Thoracic aorta (tissue), 2 donors: ENCODE measurements at regions not wholly inside any gene's neighbourhood (a gene's known extent, or its start where the extent isn't known, plus 50 kb on each side); places are given as distances from the start of the nearest gene placed in this dataset.

Source experiments
- ATAC-seq: fragments of 150-250 bp; one replicate; pipeline ENCODE4 v1.8.0; 2017; ENCODE audit warnings: low read depth; ENCODE audit not compliant: insufficient number of reproducible peaks, low FRiP score
- DNase-seq: peaks from one replicate; pipeline ENCODE4 v3.0.0-alpha.2; 2020; ENCODE audit warnings: low spot score
- H3K27ac ChIP-seq, 2 donors: fragments of 200-600 bp; sonication (generic); 1 replicate in 1 of 2; 2 replicates in 1 of 2; pipeline ENCODE4 v1.5.1; 2016; ENCODE audit warnings: mild to moderate bottlenecking in 2 of 2, moderate library complexity in 2 of 2
- H3K27me3 ChIP-seq: fragments of 200-600 bp; sonication (generic); replicated peaks from 2 replicates; pipeline ENCODE4 v1.6.0; 2016; ENCODE audit warnings: mild to moderate bottlenecking; ENCODE audit not compliant: insufficient read depth
- H3K36me3 ChIP-seq: fragments of 200-600 bp; sonication (generic); one replicate; pipeline ENCODE4 v1.5.1; 2016
- H3K4me1 ChIP-seq, 2 donors: fragments of 200-600 bp; sonication (generic); 1 replicate in 1 of 2; 2 replicates in 1 of 2; pipeline versions ENCODE4 v1.5.1 to v1.6.0; 2016; ENCODE audit warnings: low read depth in 2 of 2, mild to moderate bottlenecking in 1 of 2; ENCODE audit not compliant: control insufficient read depth in 1 of 2
- H3K4me3 ChIP-seq: fragments of 200-600 bp; sonication (generic); 2 replicates; pipeline ENCODE4 v1.5.1; 2016; ENCODE audit warnings: mild to moderate bottlenecking
- H3K9me3 ChIP-seq: fragments of 200-600 bp; sonication (generic); 2 replicates; pipeline ENCODE4 v1.5.1; 2016
- CTCF ChIP-seq: fragments of 200-600 bp; sonication (generic); IDR thresholded peaks from one replicate; pipeline ENCODE4 v1.5.1; 2019; ENCODE audit warnings: antibody characterized with exemption

DNA sequence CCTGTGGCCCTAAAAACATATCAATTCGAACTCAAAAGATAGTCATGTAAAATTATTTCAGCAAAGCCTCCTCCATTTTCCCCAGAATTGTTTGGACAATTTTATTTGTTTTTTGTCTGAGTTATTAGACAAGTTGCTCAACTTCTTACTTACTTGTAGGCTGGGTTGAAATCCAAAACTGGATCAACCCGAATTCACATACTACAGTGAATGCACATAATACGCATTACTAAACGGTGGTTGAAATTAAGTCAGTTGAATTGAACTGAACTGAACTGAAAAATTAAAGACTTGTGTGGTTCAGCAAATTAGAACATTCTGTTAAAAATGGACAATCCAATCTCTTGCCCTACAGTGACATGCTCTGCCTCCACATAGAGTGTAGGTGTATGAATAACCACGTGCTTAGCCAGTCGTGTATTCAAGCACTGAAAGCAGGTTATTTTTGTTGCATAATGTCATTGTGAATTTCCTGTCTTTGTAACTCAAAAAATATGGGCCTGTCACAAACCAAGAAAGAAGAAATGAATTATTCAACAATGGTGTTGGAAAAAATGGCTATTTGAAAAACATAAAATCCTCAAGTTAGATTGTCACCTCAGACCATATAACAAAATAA lies 441.0 kb downstream of the TXNL1 start:
- H3K27ac ChIP-seq, result no peak overlapping the region
- no peaks in the 10 kb centered on the region for H3K27me3 ChIP-seq
- peaks cover 24 to 34% of the 10 kb centered on the region in 2 donors for H3K4me1 ChIP-seq
- DNase-seq, result no peak
- no peak overlapping the region for H3K4me3 ChIP-seq
- no peaks in the 10 kb centered on the region for H3K36me3 ChIP-seq
- ATAC-seq, result no peak
- H3K9me3 ChIP-seq, result no peaks in the 10 kb centered on the region
- no peak for TF ChIP-seq CTCF

GRCh38 chr18:56196495-56197225 lies 441.7 kb downstream of the TXNL1 start:
- no peak for ATAC-seq
- Histone ChIP-seq H3K4me3 (no peak overlapping the region), H3K4me1 (peaks cover 17 to 27% of the 10 kb centered on the region in 2 donors), H3K27ac (no peak overlapping the region), H3K36me3 (no peaks in the 10 kb centered on the region), H3K9me3 (no peaks in the 10 kb centered on the region), H3K27me3 (no peaks in the 10 kb centered on the region)
- no peak for TF ChIP-seq CTCF
- no peak for DNase-seq

- Histone ChIP-seq H3K4me3 (no peak overlapping the region), H3K27ac (no peak overlapping the region), H3K36me3 (no peaks in the 10 kb centered on the region), H3K4me1 (no peaks in the 10 kb centered on the region), H3K27me3 (no peaks in the 10 kb centered on the region), H3K9me3 (no peaks in the 10 kb centered on the region)
- ATAC-seq (no peak), DNase-seq (no peak)
- no peak for TF ChIP-seq CTCF
These were observed 447.1 kb downstream of the TXNL1 start for GRCh38 chr18:56191334-56191733.

DNA sequence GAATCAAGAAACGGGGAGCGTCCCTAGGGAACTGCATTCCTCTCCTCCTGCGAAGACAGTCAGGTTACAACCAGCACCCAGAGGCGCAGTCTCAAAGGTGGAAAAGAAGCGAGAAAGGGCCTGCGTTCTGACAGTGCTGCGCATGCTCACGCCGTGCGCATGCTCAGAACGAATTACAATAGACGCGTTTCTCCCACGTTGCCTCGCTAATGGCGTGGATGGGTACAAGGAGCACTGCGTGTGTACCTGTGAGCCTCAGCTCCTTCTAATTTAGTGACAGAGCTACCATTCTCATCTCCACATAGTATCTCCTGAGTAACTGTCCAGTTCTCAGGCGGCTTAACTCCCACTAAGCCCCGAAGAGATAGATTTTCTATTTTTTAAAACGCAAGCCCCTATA lies 448.8 kb downstream of the TXNL1 start:
- no peak for ATAC-seq
- no peak for DNase-seq

More for the DNA sequence above, 448.8 kb downstream of the TXNL1 start:
- H3K27ac ChIP-seq, result no peak overlapping the region
- H3K4me3 ChIP-seq, result no peak overlapping the region
- TF ChIP-seq CTCF, result no peak
- no peaks in the 10 kb centered on the region for H3K27me3 ChIP-seq
- no peaks in the 10 kb centered on the region for H3K36me3 ChIP-seq
- H3K9me3 ChIP-seq, result no peaks in the 10 kb centered on the region
- H3K4me1 ChIP-seq, result no peaks in the 10 kb centered on the region
